Sigmoid colon (tissue), 6 donors: ENCODE measurements at regions not wholly inside any gene's neighbourhood (a gene's known extent, or its start where the extent isn't known, plus 50 kb on each side); places are given as distances from the start of the nearest gene placed in this dataset.

ENCODE experiments used
- DNase-seq: peaks from one replicate; pipeline ENCODE4 v3.0.0-alpha.2; 2019
- H3K27ac ChIP-seq, 4 donors: fragments of 200-600 bp; sonication (generic); one replicate each; pipeline ENCODE4 v1.5.1; 2016 to 2019; ENCODE audit warnings: mild to moderate bottlenecking in 1 of 4
- H3K27me3 ChIP-seq, 3 donors: fragments of 200-600 bp; sonication (generic); one replicate each; pipeline ENCODE4 v1.5.1; 2019; ENCODE audit warnings: mild to moderate bottlenecking in 1 of 3
- H3K36me3 ChIP-seq, 4 donors: fragments of 200-600 bp; sonication (generic); one replicate each; pipeline ENCODE4 v1.5.1; 2016 to 2019
- H3K4me1 ChIP-seq, 4 donors: fragments of 200-600 bp; sonication (generic); one replicate each; pipeline ENCODE4 v1.5.1; 2017 to 2019
- H3K4me3 ChIP-seq, 4 donors: fragments of 200-600 bp; sonication (generic); one replicate each; pipeline ENCODE4 v1.5.1; 2017 to 2019; ENCODE audit warnings: mild to moderate bottlenecking in 2 of 4, moderate library complexity in 1 of 4
- H3K9me3 ChIP-seq, 4 donors: fragments of 200-600 bp in 3 of 4; sonication (generic) in 3 of 4; one replicate each; pipeline versions ENCODE4 v1.5.1 to v1.6.1; 2013 to 2019
- EP300 ChIP-seq, 4 donors: sonication (generic); formaldehyde crosslinking; IDR thresholded peaks; one replicate each; pipeline ENCODE4 v1.6.1; 2017; ENCODE audit warnings: antibody characterized with exemption in 4 of 4
- POLR2A ChIP-seq, 2 donors: fragments of 450-650 bp; IDR thresholded peaks; one replicate each; pipeline ENCODE4 v1.6.1; 2016; ENCODE audit warnings: antibody characterized with exemption in 2 of 2, mild to moderate bottlenecking in 2 of 2, moderate library complexity in 2 of 2
- POLR2AphosphoS5 ChIP-seq, 4 donors: sonication (generic); formaldehyde crosslinking; IDR thresholded peaks; one replicate each; pipeline ENCODE4 v1.6.1; 2017; ENCODE audit warnings: antibody characterized with exemption in 4 of 4
- WGBS, 2 donors: extraction: QIAGEN DNeasy Blood & Tissue Kit; methylation state at CpG; one replicate each; pipeline ENCODE4 v1.1.7; 2013; 5-methylcytosine and 5-hydroxymethylcytosine counted together
- intact Hi-C: fragments of 100-400 bp; cut with DNase I; formaldehyde crosslinking; loops from one replicate; pipeline ENCODE4 v1.15.1; 2023
- TF ChIP-seq, protein P1 (sequence below), 4 experiments: fragments of 450-650 bp in 3 of 4; fragments of 200-600 bp in 1 of 4; IDR thresholded peaks; one replicate each; pipeline ENCODE4 v1.5.1; 2016 to 2019; ENCODE audit warnings: antibody characterized with exemption in 4 of 4, mild to moderate bottlenecking in 3 of 4, moderate library complexity in 2 of 4
- donor health status: healthy with polysubstance abuse.
- donor health status: healthy.

DNA sequence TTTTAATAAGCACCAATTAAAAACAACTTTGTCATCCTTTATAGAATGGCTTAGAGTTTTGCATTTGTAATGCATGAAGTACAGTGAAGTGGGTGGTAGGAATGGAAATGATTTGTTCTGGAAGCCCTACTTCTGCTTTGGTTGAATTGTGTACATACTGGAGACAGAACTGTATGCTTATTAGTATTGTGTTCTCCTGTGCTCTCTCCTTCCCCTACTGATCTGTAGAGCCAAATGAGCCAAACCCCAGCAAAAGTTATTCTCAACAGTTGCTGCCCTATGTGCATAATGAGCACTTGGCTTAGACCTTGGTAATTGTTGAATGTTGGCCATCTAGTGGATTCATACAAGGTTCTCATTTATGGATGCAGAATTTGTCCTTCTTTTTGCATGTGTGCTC lies 916.1 kb downstream of the GALC start:
- Histone ChIP-seq H3K27me3 (no peaks in the 10 kb centered on the region), H3K9me3 (no peaks in the 10 kb centered on the region), H3K36me3 (no peaks in the 10 kb centered on the region), H3K27ac (no peak overlapping the region), H3K4me1 (no peaks in the 10 kb centered on the region), H3K4me3 (no peak overlapping the region)
- intact Hi-C loops: no loop called here
- TF ChIP-seq POLR2A (IDR thresholded peaks at IDR 0.05): no peak
- no peak for TF ChIP-seq EP300 (IDR thresholded peaks at IDR 0.05)
- TF ChIP-seq, protein P1, sequence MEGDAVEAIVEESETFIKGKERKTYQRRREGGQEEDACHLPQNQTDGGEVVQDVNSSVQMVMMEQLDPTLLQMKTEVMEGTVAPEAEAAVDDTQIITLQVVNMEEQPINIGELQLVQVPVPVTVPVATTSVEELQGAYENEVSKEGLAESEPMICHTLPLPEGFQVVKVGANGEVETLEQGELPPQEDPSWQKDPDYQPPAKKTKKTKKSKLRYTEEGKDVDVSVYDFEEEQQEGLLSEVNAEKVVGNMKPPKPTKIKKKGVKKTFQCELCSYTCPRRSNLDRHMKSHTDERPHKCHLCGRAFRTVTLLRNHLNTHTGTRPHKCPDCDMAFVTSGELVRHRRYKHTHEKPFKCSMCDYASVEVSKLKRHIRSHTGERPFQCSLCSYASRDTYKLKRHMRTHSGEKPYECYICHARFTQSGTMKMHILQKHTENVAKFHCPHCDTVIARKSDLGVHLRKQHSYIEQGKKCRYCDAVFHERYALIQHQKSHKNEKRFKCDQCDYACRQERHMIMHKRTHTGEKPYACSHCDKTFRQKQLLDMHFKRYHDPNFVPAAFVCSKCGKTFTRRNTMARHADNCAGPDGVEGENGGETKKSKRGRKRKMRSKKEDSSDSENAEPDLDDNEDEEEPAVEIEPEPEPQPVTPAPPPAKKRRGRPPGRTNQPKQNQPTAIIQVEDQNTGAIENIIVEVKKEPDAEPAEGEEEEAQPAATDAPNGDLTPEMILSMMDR (IDR thresholded peaks at IDR 0.05): no peak
- no peak for TF ChIP-seq POLR2AphosphoS5 (IDR thresholded peaks at IDR 0.05)
- no peak for DNase-seq

DNA sequence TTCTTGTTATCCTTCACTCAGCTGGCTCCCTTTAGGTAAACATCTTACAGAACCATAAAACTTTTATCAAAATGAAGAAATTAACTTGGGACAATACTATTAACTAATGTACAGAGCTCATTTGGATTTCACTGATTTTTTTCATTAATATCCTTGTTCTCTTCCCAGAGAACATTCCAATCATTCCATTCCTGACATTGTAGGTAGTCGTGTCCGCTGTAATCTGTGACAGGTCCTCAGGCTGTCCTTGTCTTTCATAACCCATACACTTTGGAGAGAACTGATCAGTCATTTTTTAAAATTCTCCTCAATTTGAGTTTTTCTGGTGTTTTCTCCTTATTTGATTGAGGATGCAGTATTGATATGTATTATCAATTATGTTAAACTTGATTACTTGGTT lies 916.8 kb downstream of the GALC start:
- H3K27ac ChIP-seq: no peak overlapping the region
- no peak overlapping the region for H3K4me3 ChIP-seq
- intact Hi-C loops: no loop called here
- H3K4me1 ChIP-seq: no peaks in the 10 kb centered on the region
- WGBS, 2 donors: 59 to 68% methylated on average over 2 of the region's 2 CpGs
- TF ChIP-seq EP300 (IDR thresholded peaks at IDR 0.05): no peak
- TF ChIP-seq POLR2A (IDR thresholded peaks at IDR 0.05): no peak
- no peak for TF ChIP-seq POLR2AphosphoS5 (IDR thresholded peaks at IDR 0.05)
- TF ChIP-seq, protein P1 (IDR thresholded peaks at IDR 0.05): no peak
- DNase-seq: no peak
- no peaks in the 10 kb centered on the region for H3K27me3 ChIP-seq
- no peaks in the 10 kb centered on the region for H3K36me3 ChIP-seq
- no peaks in the 10 kb centered on the region for H3K9me3 ChIP-seq

DNA sequence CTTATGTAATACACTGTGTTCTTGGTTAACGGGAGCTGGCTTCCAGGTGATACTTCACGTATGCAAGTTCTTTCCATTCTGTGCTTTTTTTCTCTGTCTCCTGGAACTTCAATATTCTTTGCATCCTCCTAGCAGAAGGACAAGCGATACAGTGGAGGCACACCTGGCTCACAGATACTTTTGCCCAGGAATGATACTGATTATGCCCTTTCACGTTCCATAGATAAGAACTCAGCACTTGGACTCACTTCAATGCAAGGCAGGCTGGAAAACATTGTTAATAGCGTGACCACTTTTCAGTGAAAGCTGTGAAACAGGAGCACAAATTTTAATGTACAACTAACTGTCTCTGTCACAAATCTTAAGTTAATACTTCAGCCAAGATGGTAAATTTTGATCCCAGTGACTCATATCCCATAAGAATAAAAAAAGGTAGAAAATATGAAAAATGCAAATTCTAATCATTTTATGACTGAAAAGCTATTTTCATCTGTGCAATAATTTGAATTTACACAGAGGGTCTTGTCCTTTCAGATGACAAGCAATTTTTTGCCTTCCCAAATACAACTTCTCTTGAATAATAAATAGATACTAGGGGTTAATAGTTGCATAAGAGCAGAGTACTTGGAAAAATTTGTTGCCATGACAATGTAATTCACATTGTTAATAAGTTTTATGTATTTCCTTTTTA lies 919.0 kb downstream of the GALC start:
- Histone ChIP-seq H3K27ac (no peak overlapping the region), H3K4me1 (no peaks in the 10 kb centered on the region)
- intact Hi-C loops: no loop called here

DNA sequence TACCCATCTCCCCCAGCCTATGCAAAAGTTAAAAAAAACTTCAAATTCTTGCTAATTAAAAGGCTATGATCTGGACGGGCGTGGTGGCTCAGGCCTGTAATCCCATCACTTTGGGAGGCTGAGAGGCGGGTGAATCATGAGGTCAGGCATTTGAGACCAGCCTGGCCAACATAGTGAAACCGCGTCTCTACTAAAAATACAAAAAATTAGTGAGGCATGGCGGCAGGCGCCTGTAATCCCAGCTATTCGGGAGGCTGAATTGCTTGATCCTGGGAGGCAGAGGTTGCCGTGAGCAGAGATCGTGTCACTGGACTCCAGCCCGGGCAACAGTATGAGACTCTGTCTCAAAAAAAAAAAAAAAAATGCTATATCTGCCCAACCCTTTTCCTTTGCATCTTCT lies 925.4 kb downstream of the GALC start:
- intact Hi-C loops: no loop called here
- WGBS, 2 donors: 91 to 94% methylated on average over 11 of the region's 11 CpGs
- Histone ChIP-seq H3K27ac (no peak overlapping the region), H3K4me3 (no peak overlapping the region), H3K27me3 (no peaks in the 10 kb centered on the region), H3K9me3 (peaks cover 0 to 2% (median 0%) of the 10 kb centered on the region in 4 donors), H3K4me1 (no peaks in the 10 kb centered on the region), H3K36me3 (no peaks in the 10 kb centered on the region)
- TF ChIP-seq POLR2A (IDR thresholded peaks at IDR 0.05) (no peak), POLR2AphosphoS5 (IDR thresholded peaks at IDR 0.05) (no peak), EP300 (IDR thresholded peaks at IDR 0.05) (no peak)
- TF ChIP-seq, protein P1 (IDR thresholded peaks at IDR 0.05): no peak
- DNase-seq: no peak

More for the DNA sequence above, 919.0 kb downstream of the GALC start:
- no peak for DNase-seq
- H3K36me3 ChIP-seq: no peaks in the 10 kb centered on the region
- peaks cover 0 to 2% (median 0%) of the 10 kb centered on the region in 4 donors for H3K9me3 ChIP-seq
- WGBS, 2 donors: 80 to 88% methylated on average over 5 of the region's 5 CpGs
- no peak overlapping the region for H3K4me3 ChIP-seq
- TF ChIP-seq POLR2AphosphoS5 (IDR thresholded peaks at IDR 0.05): no peak
- TF ChIP-seq, protein P1 (IDR thresholded peaks at IDR 0.05): no peak
- no peak for TF ChIP-seq EP300 (IDR thresholded peaks at IDR 0.05)
- TF ChIP-seq POLR2A (IDR thresholded peaks at IDR 0.05): no peak
- H3K27me3 ChIP-seq: no peaks in the 10 kb centered on the region

DNA sequence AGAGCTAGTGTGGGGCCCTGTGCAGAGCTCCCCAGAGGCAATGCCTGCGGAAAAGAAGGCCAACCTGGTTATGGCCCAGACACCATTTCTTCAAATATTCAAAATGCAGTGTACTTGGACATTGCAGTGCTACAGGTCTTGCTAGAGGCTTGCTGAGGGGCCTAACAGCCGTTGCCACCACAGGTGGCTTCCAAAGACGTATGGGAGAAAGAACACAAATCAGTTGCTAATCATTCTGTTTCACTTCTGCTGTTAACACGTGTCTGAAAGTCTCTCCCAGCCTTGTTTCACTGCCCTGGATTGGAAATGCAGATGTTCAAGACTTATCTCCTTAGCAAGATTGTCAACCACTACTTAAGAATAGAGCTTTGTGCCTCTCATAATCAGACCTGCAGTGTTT lies 925.9 kb downstream of the GALC start:
- Histone ChIP-seq H3K27ac (no peak overlapping the region), H3K4me1 (no peaks in the 10 kb centered on the region), H3K9me3 (peaks cover 0 to 2% (median 0%) of the 10 kb centered on the region in 4 donors), H3K27me3 (no peaks in the 10 kb centered on the region), H3K4me3 (no peak overlapping the region), H3K36me3 (no peaks in the 10 kb centered on the region)
- no peak for DNase-seq
- WGBS, 2 donors: 60 to 74% methylated on average over 4 of the region's 4 CpGs
- intact Hi-C loops: no loop called here
- no peak for TF ChIP-seq POLR2A (IDR thresholded peaks at IDR 0.05)
- no peak for TF ChIP-seq POLR2AphosphoS5 (IDR thresholded peaks at IDR 0.05)
- TF ChIP-seq, protein P1 (IDR thresholded peaks at IDR 0.05): no peak
- TF ChIP-seq EP300 (IDR thresholded peaks at IDR 0.05): no peak
